Astrocyte of the hippocampus (primary cell): ENCODE measurements at regions not wholly inside any gene's neighbourhood (a gene's known extent, or its start where the extent isn't known, plus 50 kb on each side); places are given as distances from the start of the nearest gene placed in this dataset.

Experiments
- DNase-seq: peaks from one replicate; pipeline ENCODE4 v3.0.0; 2011; ENCODE audit warnings: low read depth, low spot score

DNA sequence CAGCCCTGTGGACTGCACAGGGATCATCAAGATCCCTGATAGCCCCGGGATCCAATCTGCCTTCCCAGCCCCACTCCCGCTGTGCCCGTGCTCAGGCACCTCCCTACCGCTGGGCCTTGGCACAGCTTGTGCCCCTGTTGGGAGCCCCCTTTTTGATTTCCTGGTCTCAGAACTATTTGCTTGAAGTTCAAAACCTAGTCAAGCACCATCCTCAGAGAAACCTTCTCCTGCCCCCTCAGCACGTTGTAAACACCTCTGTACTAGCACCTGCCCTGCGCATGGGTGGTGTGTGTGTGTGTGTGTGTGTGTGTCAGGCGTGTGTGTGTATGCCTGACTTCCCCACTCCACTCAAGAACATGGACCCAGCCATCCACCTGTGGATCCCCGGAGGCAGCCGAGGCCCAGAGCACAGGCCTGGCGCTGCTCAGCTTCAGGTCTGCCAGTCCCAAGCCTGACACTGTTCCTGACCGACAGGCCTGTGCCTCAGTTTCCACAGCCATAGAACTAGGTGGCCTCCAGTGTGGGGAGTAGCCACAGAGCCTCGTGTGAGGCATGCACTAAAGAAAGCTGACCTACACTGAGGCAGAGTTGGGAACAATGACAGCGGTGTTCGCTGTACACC is 65.5 kb downstream of the ADRA2C start:
- no peak for DNase-seq

- DNase-seq, result no peak
Measured at GRCh38 chr4:3832536-3833220, 66.5 kb downstream of the ADRA2C start.

DNA sequence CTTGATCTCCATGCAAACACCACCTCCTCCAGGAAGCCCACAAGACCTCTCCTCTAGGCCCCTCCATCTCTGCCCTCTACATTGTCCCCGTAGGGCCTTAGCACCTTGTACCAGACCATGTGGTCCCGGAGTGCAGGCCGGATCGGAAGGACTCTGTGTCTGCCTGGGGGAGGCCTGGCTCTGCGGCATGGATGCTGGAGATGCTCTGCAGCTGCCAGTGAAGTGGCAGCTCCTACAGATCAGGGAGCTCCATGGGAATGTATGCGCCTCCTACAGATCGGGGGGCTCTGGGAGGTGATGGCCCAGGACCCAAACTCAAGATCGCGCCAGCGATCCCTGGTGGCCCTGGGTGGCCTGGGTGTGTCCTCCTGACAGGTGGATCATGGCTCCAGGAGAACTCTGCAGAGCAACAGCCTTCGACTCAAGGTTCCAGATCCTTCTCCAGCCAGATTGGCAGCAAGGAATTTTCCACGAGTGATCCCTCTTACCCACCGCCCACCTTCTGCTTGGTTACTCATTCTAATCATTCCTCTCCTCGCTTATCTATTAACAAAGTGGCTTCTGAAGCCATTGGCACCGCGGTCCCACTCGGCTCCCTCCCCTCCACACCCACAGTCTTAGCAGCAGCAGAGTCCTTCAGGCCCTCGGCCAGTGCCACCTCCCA is 67.3 kb downstream of the ADRA2C start:
- DNase-seq, result no peak

GRCh38 chr4:3834186-3834662 is 68.0 kb downstream of the ADRA2C start:
- no peak for DNase-seq

GRCh38 chr4:3834663-3835521 is 68.7 kb downstream of the ADRA2C start:
- no peak for DNase-seq

DNA sequence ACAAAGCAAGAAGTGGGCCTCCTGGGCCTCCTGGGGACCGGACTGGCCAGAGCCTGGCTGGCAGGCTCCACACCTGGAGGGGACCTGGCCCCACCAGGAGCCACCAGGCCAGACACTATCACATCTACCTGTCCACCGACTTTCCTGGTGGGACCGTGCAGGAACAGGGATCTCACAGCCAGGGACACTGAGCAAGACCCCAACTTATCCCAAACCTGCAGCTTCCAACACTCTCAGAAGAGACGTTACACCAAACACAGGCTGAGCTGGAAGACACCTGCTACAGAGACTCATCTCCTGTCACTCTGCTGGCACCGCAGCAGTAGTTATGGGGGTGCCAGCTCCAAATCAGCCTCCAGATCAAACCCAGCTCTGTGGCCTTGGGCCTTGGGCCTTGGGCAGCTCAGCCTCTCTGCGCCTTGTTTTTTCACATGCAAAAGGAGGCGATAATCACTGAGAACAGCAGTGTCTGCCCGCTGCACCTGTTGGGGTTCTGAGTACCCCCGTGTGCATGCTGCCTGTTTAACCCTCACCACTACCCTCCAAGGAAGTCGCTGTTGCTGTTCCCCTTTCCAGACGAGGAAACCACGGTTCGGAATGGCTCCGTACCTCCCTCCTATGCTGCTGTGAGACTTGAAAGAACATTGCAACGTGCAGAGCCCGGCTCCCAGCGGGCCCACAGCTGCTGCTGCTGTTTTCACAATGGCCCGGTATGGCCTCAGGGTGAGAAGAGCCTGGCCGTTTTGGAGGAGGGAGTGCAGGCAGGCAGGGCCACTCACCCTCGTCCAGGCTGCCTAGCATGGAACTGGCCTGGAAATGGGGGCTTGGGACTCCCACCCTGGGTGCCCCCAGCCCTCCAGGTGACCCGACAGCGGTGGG is 69.6 kb downstream of the ADRA2C start:
- DNase-seq, result no peak

GRCh38 chr4:3836406-3836755 is 70.2 kb downstream of the ADRA2C start:
- DNase-seq, result no peak

GRCh38 chr4:3836756-3837601 is 70.8 kb downstream of the ADRA2C start:
- DNase-seq, result no peak

DNA sequence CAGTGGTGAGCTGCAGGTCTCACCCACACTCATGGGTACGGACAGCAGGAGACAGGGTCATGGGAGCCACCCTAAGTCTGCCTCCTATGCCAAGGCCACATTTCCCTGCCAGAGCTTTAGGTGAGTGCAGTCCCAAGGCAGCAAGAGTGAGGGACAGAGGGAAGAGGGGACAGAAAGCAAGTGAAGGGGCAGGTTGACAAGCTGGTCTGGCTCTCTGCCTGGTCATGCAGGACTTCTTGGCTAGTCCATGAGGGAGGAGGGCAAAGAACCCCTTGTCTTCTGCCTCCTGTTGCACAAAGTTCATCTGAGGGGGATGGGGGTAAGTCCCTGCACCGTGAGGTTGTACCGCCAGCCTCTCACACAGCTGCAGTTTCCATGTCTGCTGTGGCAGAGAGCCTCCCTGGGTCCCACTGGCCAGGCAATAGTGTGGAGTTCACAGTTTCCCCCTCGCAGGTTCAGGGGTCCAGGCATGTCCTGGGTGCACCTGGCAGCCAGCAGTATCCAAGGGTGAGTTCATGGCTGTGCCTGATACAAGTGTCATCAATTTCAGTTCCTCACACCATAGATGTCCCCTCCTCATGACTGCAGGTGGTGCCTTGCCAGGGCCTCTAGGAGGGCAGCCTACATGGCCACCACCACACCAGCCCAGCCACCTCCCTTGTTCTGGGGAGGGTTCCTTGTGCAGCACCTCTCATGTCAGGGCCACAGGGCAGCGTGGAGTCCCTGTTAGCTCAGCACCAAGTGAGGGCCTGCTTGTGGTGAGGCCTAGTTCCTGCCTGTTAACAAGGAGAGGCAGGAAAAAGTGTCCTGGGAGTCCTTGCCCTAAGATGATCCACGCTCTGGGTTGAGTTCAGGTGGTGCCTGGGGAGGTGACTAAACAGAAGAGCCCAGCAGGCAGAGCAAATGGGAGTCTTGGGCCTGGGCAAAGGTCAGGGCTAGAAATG is 72.5 kb downstream of the ADRA2C start:
- DNase-seq, result no peak

DNA sequence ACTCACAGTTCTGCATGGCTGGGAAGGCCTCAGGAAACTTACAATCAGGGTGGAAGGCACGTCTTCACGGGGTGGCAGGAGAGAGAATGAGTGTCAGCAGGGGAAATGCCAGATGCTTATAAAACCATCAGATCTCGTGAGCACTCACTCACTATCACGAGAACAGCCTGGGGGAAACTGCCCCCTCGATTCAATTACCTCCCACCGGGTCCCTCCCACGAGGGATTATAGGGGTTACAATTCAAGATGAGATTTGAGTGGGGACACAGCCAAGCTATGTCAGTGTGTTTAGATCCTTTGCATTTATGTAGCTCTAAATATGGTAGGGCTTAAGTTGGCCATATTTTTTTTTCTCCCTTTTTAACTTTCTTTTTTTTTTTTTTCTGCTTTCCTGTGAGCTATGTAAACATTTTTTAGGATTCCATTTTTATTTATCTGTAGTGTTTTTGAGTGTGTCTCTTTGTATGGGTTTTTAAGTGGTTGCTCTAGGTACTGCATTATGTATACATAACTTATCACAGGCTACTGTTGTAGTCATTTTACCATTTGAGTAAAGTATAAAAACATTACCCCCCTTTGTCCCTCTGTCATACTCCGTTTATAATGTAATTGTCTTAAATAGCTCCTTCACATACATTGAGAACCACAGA is 79.0 kb downstream of the ADRA2C start:
- DNase-seq, result no peak

DNA sequence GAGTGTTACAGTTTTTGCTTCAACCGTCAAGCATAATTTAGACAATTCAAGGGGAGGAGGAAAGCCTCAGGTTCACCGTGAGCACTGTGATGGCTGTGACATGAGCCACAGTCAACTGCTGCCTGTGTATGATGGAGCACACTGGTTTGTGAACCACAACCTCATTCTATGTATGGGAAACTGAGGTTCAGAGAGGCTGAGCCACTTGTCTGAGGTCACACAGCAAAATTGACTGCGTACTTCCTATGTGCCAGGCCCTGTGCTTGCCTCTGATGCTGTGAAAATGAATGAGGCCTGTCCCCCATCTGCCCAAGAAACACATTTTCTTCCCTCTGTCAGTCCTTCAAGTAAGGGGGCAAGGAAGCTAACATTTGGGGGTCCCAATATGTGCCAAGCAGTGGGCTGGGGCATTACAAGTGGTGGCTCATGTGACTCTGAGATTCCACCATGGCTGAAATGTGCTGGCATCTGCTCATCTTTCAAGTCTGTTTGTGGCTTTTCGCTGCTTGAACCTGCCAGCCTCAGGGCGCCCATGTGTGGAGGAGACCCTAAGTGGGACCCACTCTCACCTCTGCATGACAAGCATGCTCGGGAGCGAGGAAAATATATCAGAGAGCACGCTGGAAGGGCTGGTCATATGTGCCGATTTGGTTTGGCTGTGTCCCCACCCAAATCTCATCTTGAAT is 79.7 kb downstream of the ADRA2C start:
- no peak for DNase-seq

GRCh38 chr4:3847211-3847940 is 81.2 kb downstream of the ADRA2C start:
- DNase-seq, result no peak

- DNase-seq, result no peak
Measured at GRCh38 chr4:3848323-3848722, 82.1 kb downstream of the ADRA2C start.

DNA sequence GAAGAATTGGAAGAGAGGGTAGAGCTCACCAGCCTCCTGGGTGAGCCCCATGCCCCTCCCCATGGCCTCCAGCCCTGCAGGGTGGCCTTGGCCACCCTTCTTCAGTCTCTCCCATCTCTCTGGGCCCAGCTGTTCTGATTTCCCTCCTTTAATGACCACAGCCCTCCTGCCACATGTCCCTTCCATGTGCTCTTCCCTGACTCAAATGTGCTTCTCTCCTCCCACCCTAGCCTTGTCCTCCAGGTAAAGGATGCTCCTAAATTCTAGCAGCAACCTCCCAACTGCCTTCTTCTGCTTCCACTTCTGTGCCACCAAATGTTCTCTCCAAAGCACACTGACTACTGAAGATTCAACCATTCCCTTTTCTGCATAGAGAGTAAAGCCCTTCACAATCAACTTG is 83.0 kb downstream of the ADRA2C start:
- no peak for DNase-seq

GRCh38 chr4:3850128-3850527 is 83.9 kb downstream of the ADRA2C start:
- DNase-seq, result no peak

DNA sequence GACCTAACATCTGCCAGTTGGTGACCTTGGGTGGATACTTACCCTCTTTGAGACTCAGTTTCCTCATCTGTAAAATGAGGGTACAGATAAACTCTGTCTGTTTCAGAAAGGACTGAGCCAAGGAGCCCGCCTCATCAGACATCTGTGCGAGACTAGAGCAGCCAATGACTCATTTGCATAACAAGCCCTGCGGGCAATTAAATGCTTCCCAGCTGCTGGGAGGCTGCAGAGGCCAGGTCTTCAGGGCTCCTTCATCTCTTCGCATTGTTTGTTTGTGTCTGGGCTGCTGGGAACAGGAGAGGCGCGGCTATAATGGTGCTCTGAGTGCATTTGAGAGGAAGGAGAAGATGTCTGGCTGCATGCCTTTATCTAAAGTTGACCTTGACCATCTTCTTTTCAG is 85.0 kb downstream of the ADRA2C start:
- DNase-seq, result no peak

- no peak for DNase-seq
Measured at GRCh38 chr4:3851881-3852280, 85.7 kb downstream of the ADRA2C start.
